ENCODE measurements at regions not wholly inside any gene's neighbourhood (a gene's known extent, or its start where the extent isn't known, plus 50 kb on each side); places are given as distances from the start of the nearest gene placed in this dataset.

GRCh38 chr14:95379634-95380033, 59.9 kb upstream of the CLMN start:
- no peaks in the 10 kb centered on the region for H3K9me2 ChIP-seq (ENCODE audit: insufficient read depth)
- no peak overlapping the region for H3K9ac ChIP-seq (ENCODE audit: low read length)
- no peaks in the 10 kb centered on the region for H3K4me1 ChIP-seq (ENCODE audit: control insufficient read depth in 1 of 2, insufficient read depth in 2 of 2, low read length in 2 of 2)
- RAD21 ChIA-PET (ENCODE audit: low non-redundant PET in 1 of 2, low total read pairs in 2 of 2, uncharacterized antibody in 2 of 2, unreplicated experiment in 2 of 2) = no interaction called here
- CTCF ChIA-PET = no interaction called here
- H3K79me2 ChIP-seq (ENCODE audit: insufficient read depth, low read length) = no peaks in the 10 kb centered on the region
- H3K27ac ChIP-seq (ENCODE audit: low read depth, low read length) = no peak overlapping the region
- no TSS peak for BruUV-seq (replicated peaks)
- peaks cover 10% of the 10 kb centered on the region; the same call in 1 of the 2 replicates for H3K27me3 ChIP-seq (ENCODE audit: insufficient read depth, low read length)
- POLR2A ChIA-PET = no interaction called here
- no peak overlapping the region for H3K4me3 ChIP-seq (replicated peaks in 1 of 2; ENCODE audit: low read depth in 1 of 2, low read length in 2 of 2)
- H2AFZ ChIP-seq (ENCODE audit: low read depth, low read length, poor library complexity, severe bottlenecking) = no peak overlapping the region
- TF ChIP-seq, protein P1, sequence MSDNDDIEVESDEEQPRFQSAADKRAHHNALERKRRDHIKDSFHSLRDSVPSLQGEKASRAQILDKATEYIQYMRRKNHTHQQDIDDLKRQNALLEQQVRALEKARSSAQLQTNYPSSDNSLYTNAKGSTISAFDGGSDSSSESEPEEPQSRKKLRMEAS (IDR thresholded peaks at IDR 0.05) = no peak
- peak; percentile 34; the same call in 1 of the 2 replicates for TF ChIP-seq CBX3 (IDR thresholded peaks at IDR 0.05; ENCODE audit: low read depth)
- no peak for DNase-seq (ENCODE audit: low read depth, low spot score)
- no peak overlapping the region for H3K4me2 ChIP-seq (ENCODE audit: low read length)
- H3K36me3 ChIP-seq (ENCODE audit: control insufficient read depth in 1 of 2, insufficient read depth in 2 of 2, low read length in 2 of 2) = no peaks in the 10 kb centered on the region
- H4K20me1 ChIP-seq (ENCODE audit: insufficient read depth) = no peaks in the 10 kb centered on the region
- ATAC-seq = no peak
- H3K9me3 ChIP-seq (ENCODE audit: control insufficient read depth in 1 of 2, insufficient read depth in 1 of 2, low read depth in 1 of 2, low read length in 2 of 2) = peaks cover 0 to 8% of the 10 kb centered on the region in 2 experiments; a peak in 1 of 4 replicates
- intact Hi-C loops (cut with micrococcal nuclease) = no loop called here

GRCh38 chr14:95375539-95376109, 55.9 kb upstream of the CLMN start:
- ChIA-PET RAD21 (ENCODE audit: low non-redundant PET in 1 of 2, low total read pairs in 2 of 2, uncharacterized antibody in 2 of 2, unreplicated experiment in 2 of 2) (no interaction called here), CTCF (no interaction called here), POLR2A (no interaction called here)
- H2AFZ ChIP-seq (ENCODE audit: low read depth, low read length, poor library complexity, severe bottlenecking) = no peak overlapping the region
- H3K9me2 ChIP-seq (ENCODE audit: insufficient read depth) = no peaks in the 10 kb centered on the region
- intact Hi-C loops (cut with micrococcal nuclease) = no loop called here
- BruUV-seq (replicated peaks) = no TSS peak
- H3K4me3 ChIP-seq (replicated peaks in 1 of 2; ENCODE audit: low read depth in 1 of 2, low read length in 2 of 2) = no peak overlapping the region
- no peaks in the 10 kb centered on the region for H3K36me3 ChIP-seq (ENCODE audit: control insufficient read depth in 1 of 2, insufficient read depth in 2 of 2, low read length in 2 of 2)
- ATAC-seq (no peak), DNase-seq (ENCODE audit: low read depth, low spot score) (no peak)
- no peaks in the 10 kb centered on the region for H3K4me1 ChIP-seq (ENCODE audit: control insufficient read depth in 1 of 2, insufficient read depth in 2 of 2, low read length in 2 of 2)
- no peaks in the 10 kb centered on the region for H3K79me2 ChIP-seq (ENCODE audit: insufficient read depth, low read length)
- no peaks in the 10 kb centered on the region for H4K20me1 ChIP-seq (ENCODE audit: insufficient read depth)
- TF ChIP-seq, protein P2, sequence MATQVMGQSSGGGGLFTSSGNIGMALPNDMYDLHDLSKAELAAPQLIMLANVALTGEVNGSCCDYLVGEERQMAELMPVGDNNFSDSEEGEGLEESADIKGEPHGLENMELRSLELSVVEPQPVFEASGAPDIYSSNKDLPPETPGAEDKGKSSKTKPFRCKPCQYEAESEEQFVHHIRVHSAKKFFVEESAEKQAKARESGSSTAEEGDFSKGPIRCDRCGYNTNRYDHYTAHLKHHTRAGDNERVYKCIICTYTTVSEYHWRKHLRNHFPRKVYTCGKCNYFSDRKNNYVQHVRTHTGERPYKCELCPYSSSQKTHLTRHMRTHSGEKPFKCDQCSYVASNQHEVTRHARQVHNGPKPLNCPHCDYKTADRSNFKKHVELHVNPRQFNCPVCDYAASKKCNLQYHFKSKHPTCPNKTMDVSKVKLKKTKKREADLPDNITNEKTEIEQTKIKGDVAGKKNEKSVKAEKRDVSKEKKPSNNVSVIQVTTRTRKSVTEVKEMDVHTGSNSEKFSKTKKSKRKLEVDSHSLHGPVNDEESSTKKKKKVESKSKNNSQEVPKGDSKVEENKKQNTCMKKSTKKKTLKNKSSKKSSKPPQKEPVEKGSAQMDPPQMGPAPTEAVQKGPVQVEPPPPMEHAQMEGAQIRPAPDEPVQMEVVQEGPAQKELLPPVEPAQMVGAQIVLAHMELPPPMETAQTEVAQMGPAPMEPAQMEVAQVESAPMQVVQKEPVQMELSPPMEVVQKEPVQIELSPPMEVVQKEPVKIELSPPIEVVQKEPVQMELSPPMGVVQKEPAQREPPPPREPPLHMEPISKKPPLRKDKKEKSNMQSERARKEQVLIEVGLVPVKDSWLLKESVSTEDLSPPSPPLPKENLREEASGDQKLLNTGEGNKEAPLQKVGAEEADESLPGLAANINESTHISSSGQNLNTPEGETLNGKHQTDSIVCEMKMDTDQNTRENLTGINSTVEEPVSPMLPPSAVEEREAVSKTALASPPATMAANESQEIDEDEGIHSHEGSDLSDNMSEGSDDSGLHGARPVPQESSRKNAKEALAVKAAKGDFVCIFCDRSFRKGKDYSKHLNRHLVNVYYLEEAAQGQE (IDR thresholded peaks at IDR 0.05; ENCODE audit: low read depth) = no peak
- TF ChIP-seq POLR2A (IDR thresholded peaks at IDR 0.05; ENCODE audit: borderline replicate concordance, extremely low read depth, insufficient read depth, insufficient read length) (no peak), JUND (IDR thresholded peaks at IDR 0.05) (no peak), ELF1 (IDR thresholded peaks at IDR 0.05; ENCODE audit: borderline replicate concordance, low read depth) (no peak)
- H3K4me2 ChIP-seq (ENCODE audit: low read length) = no peak overlapping the region
- H3K9me3 ChIP-seq (ENCODE audit: control insufficient read depth in 1 of 2, insufficient read depth in 1 of 2, low read depth in 1 of 2, low read length in 2 of 2) = peaks cover 0 to 8% of the 10 kb centered on the region in 2 experiments; a peak in 1 of 4 replicates
- H3K9ac ChIP-seq (ENCODE audit: low read length) = no peak overlapping the region
- peaks cover 15% of the 10 kb centered on the region; the same call in 1 of the 2 replicates for H3K27me3 ChIP-seq (ENCODE audit: insufficient read depth, low read length)
- H3K27ac ChIP-seq (ENCODE audit: low read depth, low read length) = no peak overlapping the region

All from HCT116 (cell line).